ENCODE measurements at regions not wholly inside any gene's neighbourhood (a gene's known extent, or its start where the extent isn't known, plus 50 kb on each side); places are given as distances from the start of the nearest gene placed in this dataset.

DNA sequence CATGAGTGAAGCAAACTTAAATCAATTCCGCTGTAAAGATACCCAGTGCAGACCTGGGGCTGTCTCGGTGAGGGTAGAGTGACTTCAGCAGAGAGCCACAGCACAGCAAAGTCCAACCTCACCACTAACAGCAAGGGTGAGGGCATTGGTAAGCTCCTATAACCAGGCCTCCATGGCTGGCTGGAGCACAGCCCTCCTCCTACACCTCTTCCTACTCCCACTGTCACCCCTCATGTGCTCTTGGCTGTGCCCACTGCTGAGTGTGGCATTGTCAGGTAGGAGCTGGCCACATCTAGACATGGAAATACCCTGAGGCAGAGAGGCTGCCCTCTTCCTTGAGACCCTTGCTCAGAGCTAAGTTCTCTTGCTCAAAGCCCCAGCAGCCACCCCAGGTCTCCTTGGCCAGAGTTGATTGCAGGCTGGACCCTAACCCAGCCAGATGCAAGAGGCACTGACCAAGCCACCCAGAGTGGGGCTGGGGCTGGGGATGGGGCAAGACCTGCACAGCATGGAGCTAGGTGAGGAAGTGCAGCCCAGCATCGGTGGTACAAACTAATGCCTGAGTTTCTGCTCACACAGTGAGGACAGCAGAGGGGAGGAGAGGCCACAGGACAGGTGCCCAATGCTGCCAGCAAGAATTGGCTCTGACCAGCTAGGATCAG lies 77.6 kb upstream of the RAB6C start:
- DNase-seq (ENCODE audit: low read depth): no peak

DNA sequence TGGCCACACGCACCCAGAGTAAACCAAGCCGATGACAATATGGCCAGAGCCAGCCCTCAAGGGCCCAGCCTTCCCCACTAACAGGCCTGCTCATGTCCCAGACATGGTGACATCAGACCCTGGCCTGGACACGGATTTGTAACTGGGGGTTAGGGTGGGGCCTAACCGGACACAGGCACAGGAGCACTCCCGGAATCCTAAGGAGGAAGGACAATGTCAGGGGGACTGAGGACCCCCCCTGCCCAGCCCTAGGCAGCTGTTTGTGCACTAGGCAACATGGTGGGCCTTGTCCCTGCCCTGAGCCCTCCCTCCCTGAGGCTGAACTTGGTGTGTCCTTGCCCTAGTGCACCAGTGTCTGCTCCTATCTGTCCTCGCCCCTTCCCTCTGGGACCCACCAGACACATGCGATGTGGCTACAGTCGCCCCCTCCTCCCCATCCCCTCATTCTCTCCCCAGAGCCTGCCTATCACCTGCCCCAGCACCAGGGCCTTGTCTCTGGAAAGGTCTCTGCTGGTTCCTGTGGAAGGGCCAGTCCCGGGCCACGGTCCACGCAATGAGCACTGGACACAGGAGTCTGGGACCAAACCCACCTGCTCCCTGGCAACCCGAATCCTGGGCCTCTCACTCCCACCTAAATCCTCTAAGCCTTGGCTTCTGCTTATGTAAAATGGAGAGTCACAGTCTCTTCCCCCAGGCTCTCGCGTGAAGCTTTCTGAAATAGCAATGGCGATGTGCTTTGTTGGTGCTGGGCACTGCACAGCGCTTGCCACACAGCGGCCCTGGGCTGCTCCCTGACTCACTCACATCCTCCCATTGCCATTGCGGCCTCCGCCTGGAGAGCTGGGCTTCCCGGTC lies 76.5 kb upstream of the RAB6C start:
- DNase-seq (ENCODE audit: low read depth): no peak

DNA sequence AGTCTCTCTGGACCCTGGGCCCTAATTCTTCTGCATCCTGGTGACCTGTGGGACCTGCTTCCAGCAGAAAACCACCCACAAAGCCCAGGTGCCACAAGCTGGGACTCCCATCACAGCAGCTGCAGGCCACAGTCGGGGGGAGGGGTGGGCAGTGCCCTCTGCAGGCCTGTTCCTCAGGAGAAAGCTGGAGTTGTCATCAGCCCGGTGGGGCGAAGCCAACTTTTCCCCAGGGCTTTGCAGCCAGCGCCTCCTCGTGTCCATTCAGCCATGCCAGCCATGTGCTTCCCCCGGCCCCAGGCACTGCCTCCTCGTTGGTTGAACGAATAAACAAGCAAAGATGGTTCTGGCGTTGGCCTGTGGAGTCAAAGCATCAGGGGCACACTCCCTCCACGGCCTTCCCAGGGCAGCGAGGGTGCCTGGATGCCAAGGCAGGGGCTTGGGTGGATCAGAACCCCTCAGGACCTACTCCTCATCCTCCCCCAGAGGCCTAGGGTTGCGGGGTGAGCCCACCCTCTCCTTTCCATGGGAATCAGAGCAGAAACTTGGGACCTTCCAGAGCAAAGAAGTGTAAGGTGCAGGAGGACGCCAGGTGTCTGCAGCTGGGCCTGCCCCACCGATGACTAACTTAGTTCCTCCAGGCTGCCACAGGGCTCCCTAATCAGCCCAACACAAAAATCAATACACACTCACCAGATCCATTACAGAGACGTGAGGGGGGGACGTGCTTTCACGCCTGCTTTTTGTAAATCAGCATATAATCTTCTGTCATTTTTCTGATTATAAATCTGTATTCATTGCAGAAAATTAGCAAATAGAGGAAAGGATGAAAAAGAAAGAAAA lies 75.7 kb upstream of the RAB6C start:
- no peak for DNase-seq (ENCODE audit: low read depth)

DNA sequence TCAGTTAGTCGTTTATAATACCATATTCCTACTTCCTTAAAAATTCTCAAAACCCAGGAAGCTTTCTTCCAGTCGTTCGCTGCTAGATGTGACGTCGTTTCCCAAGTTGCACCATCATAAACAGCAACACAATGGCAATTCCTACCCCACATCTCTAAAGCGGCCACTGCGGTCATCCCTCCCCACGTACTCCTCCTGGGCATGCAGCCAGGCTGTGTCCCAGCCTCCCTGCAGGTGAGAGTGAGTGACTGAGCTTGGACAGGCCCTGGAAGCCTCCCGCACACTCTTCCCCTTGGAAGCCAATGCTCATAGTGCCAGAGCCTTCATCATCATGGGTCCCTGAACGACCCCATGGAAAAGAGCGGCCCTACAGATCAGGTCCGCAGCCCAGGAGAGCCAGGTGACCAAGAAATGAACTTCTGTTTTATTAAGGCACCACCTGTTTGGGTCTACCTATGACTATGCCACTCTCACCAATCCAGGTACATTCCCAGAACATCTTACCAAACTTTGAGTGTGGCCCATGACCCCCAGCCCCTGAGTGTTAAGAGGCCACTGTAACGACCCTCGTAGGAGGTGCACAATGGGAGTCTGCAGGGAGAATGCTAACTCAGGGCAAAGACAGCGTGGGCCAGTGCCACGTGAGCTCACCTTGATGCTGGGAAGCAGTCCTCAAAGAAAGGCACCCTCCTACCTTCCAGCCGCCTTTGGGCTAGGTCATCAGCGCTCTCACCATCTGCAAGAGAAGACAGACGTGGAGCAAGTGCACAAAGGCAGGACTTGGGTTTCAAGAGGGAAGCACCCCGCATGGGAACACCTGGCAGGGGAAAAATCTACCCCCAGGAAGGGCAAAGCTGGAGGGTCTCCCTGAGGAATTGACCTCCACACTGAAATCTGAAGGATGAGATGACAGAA lies 74.7 kb upstream of the RAB6C start:
- DNase-seq (ENCODE audit: low read depth): no peak

DNA sequence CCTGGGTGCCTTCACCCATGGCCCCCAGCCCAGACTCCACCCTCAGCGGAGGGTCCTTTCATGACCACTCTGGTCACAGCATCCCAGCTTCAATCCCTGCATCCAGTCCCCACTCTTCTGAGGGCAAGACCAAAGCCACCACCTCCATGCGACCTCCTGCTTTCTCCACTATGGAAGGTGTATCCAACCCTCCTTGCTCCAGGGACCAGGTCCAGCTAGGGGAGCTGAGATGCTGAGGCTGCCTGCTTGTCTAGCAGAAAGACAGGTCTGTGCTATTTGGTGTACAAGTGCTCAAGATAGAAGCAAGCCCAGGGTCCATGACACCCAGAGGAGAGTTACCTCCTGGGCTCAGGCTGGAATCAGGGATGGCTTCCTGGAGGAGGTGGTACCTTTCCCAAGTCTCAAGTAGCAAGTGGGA lies 73.8 kb upstream of the RAB6C start:
- no peak for DNase-seq (ENCODE audit: low read depth)

DNA sequence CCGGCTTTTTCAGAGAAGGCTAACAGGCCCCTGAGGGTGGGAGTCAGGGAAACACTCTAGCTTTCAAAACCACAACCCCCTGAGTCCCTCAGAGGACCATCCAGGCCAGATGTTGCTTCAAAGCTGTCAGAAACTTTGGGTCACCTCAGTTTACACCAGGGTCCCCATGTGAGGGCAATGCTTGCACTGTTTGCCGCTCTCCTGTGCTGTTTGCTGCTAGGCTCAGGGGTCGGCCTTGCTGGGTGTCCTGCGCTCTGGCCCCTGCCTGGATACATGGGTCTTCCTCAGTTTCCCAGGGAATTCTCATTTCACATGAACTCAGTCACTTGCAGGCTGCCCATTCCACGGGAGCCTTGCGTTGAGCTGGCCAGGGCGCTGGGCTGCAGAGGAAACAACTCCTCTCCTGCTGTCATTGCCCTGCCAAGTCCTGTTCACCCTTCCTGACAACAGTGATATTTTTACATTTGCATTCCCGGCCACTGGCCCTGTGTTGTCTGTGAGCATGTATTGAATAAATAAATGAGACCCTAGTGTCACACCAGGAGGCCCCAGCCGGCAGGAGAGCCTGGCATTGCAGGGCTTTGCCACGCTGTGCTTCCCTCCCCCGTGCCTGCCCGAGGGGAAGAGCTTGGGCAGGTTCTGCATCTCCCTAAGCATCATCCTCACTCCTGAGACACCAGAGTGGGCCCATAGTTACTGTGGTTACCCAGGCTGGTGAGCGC lies 73.2 kb upstream of the RAB6C start:
- no peak for DNase-seq (ENCODE audit: low read depth)

DNA sequence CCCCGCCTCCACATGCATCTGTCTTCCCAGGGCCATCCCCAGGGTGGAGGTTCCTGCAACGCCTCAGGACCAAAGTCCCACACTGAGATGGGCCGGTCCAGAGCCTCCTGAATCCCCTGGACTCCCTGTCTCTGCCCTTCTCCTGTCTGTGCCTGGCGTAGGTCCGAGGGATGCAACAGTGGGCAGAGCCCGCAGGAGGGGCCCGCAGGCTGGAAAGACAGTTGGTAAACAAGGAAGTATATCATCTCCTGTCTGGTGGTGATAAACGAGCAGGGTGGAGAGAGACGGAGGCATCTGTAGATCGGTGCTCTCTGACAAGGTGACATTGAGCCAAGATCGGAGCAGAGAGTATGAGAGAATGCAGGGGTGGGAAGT lies 72.6 kb upstream of the RAB6C start:
- no peak for DNase-seq (ENCODE audit: low read depth)

DNA sequence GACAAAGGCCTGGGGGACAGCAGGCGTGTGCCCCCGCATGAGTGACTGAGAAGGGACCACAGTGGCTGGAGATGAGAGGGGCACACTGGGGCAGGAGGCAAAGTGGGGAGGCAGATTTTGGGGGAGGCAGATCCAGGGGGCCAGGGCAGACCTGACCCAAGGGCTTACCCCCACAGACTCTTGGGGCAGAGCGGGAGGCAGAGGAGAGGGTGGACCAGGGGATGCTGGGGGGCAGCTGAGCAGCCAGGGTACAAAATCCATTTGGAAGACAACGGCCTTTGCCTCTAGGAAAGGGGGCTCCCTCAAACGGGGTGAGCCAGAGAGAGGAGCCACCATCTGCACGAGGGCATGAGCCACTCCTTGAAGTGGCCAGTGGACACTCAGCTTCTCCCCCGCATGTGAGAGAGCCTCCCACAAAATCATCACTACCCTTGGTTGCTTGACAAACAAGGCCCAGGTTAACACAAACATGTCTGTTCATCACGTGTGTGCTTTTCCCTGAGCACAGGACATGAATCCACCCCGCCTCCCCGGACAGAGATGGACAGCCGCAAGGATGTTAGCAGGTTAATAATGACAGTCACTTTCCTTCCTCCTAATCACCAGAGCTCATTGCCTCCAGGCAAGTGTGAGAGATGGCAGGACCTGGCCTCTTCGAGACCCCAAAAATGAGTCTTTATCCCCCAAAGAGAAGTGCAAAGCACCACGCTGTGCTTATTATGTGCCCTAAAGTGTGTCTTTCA lies 72.0 kb upstream of the RAB6C start:
- no peak for DNase-seq (ENCODE audit: low read depth)

DNA sequence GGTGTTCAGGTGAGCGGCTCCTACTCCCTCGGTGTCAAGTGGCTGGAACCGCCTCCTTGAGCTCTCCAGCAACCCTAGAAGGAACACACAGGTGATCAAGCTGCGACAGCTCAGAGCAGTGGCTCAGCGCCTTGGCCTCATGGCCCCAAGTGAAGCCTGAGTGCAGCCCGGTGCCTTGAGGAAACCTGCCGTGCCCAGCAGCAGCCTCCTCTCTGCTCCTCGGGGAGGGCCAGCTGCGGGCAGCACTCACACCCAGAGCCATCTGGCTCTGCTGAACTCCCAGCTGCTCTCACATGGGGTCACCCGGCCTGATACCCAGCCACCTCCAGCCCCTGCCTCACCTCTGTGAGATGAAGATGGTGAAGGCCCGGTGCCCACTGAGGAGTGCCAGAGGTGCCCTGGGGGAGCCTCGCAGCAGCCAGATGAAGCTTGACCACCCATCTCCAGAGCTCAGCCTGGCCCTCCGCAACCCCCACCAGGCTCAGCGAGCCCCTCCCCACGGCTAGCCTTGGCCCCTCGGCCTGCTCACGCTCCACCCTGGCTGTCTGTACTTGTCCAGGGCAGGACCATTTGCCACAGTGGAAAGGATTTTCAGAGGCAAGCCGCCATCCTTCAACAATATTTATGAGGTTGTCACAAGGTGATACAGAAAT lies 70.6 kb upstream of the RAB6C start:
- DNase-seq (ENCODE audit: low read depth): no peak

DNA sequence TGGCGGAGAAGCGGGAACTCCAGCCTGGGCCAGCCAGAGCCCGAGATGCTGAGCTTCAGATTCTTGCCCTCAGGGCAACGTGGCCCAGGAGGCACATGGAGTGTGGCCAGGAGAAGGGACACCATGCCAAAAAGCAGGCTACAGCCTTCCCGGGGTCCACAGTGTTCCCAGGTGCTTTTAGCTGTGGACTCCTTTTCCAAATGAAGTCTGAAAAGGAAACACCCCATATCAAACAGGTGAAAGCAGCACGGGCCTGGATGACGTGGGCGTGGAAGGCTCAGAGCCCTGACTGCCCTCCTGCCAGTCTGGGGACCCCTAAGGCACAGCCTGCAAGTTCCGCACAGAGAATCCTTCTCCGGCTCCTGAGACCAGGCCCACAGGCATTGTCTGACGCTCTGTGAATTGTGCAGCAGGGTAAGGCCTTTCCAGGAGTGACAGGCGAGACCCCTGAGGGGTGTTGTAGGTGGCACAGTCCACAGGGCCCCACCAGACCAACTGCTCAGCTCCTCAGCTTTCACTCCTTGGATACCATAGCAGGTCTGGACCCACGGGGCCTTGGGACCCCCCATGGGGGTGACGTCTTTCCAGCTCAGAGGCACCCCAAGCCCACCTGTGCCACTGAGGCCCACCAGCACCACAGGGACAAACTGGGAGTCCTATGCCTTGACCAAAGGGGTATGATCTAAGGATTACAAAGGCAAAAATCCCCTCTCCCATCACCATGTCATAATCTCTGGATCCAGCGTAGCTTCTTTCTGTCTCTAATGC lies 69.6 kb upstream of the RAB6C start:
- DNase-seq (ENCODE audit: low read depth): no peak

DNA sequence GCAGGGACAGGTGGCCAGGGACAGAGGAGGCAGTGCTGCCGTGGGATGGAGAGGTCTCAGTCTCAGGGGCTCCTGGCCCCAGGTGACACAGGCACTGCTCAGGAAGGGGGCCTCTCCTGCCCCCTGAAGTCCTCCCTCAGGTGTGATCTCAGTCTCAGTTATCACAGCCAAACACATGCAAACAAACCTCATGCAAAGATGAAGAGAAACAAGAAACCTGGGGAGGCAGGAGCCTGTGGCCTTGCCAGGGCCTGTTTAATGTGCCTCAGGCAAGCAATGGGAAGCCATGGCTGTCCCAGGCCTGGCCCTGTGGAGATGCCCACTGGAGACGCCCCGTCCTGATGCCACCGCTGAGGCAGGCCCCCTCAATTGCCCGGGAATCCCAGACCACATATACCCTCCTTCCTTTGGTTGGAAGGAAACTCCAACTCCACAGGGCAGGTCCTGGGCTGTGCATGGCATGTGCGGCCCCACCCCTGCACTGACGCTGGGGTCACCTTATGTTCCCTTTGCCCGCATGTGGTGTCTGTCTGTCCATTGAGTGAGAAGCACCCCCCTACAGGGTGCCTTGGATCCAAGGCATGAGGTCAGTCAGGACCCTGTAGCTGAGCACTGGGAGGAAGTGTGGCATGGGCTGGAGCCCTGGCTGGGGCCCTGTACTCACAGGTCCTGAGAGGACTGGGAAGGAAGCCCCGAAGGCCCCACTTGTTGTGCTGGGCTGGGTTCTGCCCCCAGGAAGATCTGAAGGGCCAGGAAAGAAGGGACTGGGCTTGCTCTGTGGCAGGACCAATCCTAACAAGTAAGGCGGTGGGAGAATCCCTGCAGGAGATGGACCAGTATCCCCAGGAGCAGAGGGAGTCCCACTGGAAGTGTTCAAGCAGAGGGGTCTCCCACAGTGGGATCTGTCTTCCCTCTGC lies 68.8 kb upstream of the RAB6C start:
- DNase-seq (ENCODE audit: low read depth): no peak

DNA sequence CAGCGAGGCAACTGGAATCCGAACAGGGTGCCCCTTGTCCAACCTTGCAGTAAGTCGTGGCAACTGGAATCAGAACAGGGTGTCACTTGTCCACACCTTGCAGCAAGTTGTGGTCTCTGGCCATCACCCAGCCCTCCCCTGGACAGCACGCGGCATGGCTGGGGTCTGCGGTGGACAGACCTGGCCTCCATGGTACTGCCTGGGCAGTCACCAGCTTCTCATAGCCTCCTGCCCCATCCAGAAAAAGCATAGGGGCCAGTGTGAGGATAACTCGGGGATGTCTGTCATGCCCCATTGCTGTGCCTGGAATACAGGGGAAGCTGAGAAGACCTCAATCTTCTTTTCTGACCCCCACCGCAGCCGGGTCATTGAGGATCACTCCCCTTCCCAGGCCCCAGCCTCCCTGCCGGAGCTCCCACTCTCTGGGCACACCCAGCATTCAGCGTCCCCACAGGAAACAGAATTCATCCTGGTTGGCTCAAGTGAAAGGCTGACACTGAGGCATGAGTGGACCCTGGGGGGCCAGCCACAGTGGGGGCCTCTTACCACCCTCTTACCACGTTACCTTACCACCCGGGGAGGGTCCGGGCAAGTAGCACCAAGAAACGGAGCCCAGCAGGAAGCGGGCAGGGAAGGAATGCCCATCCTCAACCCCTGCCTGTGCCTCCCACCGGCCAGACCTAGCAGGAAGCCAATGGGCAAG lies 68.0 kb upstream of the RAB6C start:
- no peak for DNase-seq (ENCODE audit: low read depth)

DNA sequence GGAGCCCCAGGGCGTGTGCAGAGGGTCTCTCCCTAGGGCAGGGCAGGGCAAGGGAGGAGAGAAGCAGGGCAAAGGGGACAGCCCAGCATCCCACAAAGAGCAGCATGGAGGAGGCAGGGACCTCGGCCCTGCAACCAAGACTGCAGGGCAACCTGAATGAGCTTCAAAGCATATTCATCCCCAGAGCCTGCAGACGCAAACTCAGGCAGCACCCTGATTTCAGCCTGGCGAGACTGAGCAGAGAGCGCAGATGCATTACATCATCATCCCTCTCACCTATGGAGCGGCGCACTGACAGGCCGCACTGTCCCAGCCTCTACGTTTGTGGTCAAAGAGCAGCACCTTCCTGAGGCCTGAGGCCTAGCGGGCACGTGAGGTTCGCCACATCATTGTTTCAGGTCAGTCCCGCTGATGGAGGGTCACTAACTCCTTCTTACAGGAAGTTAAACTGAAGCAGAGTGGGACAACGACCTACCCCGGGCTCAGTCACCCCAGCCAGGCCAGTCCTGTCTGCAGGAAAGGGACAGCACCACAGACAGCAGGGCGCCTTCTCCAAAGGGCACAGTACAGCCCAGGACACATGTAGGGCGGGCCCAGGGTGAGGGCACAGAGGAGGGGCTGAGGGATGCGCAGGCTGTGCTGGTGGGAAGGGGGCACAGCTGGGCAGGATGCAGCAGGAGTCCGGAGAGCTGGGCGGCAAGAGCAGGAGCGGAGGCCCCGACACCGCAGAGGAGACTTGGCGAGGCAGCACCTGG lies 67.2 kb upstream of the RAB6C start:
- DNase-seq (ENCODE audit: low read depth): no peak

DNA sequence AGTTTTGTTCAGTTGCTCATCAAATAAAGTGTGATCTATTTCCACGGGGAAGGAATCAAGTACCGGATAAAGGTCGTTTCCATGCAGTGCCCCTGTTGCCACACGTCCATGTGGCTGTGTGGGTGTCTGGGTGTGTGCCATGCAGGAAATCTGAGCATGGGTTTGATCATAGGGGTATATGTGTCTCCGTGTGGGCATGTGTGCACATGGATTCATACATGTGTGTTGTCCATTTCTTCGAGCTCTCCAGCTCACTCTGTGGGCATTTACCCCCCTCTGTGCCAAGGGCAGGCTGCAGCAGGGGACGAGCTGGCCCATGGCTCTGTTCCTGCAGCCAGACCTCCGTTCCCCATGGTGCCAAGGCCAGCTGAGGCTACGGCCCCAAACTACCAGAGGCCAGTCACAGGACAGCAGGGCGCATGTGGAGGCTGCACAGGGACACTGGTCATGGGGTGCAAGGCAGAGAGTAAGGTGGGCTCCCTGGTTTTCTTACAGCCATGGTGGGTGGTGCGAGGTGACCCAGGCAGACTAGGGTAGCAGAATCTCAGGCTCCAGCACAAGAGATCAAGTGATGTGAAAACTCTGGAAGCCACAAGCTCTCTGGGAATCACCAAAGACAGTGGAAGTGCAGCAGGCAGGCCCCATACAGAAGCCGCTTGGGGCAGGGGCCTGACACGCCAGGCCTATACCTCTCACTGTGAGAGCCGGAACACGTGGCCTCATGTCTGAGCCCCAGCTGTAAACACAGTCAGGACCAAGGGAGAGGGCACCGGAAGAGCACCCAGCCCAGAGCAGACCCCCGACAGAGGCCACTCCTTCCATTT lies 66.4 kb upstream of the RAB6C start:
- DNase-seq (ENCODE audit: low read depth): no peak

DNA sequence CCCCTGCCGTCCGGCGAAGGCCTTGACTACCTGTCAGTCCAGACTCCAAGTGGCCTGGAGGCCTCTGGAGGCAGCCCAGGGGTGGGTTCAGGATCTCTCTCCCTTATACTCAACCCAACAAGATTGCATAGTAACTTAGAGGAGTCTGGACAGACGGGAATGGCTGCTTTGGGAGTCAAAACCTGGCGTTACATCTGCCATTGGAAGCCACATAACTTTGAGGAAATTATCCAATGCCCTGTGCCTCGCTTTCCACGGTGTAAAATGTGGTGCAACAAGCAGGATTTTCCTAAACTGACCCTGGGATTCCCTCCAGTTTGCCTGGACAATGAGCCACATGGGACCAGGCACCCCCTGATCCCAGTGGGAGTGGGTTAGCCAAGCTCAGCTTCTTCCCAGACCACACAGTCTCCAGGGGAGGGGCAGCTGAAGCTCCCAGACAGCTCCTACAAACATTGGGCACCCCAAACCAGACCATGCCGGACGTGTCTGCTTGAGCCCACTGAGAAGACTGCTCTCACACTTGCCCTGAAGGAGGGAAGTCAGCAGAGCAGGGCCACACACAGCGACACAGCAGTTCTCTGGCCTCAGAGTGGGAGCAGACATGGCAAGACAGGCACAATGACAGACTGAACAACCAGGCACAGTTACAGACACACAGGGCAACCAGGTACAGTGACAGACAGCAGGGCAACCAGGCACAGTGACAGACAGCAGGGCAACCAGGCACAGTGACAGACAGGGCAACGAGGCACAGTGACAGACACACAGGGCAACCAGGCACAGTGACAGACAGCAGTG lies 65.6 kb upstream of the RAB6C start:
- DNase-seq (ENCODE audit: low read depth): no peak
